ENCODE measurements at regions not wholly inside any gene's neighbourhood (a gene's known extent, or its start where the extent isn't known, plus 50 kb on each side); places are given as distances from the start of the nearest gene placed in this dataset.

DNA sequence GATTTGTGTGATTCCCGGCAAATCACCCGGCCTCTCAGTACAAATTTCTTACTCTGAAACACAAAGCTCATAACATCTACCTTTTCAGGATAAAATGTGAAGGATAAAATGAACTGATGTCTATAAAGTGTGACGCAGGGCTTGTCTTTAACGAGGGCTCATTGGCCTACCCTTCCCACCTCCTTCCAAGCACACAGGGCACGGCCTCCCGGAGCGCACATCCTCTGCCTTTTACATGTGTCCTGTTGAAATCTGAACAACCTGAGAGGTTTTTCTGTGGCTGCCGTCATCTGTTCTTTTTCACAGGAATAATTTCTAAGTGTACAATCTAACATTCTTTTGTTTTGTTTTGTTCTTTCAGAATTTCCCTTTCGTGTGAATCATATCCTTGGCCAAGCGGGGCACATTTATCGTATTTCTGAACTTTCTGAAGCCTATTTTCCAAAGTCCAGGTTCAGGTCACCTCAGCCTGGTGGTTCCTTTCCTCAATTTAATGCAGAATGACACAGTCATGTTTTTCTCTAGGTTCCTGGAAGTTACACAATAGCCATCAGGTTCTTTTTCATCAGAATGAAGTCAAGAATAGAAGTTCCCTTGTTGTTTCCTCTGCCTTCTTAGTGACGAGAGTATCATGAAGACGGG lies 53.1 kb upstream of the SPRY1 start:
- H3K9me3 Mint-ChIP-seq: no peaks in the 10 kb centered on the region
- intact Hi-C loops (cut with DNase I, micrococcal nuclease): no loop called here
- H3K9me3 ChIP-seq (ENCODE audit: control insufficient read depth in 1 of 2, insufficient read depth in 1 of 2, low read length in 2 of 2): no peaks in the 10 kb centered on the region
- no peak overlapping the region for H3K27ac Mint-ChIP-seq
- H3K27me3 Mint-ChIP-seq: peaks cover 1% of the 10 kb centered on the region
- no peaks in the 10 kb centered on the region for H3K4me1 Mint-ChIP-seq (ENCODE audit: low read depth)
- H3K4me1 ChIP-seq (ENCODE audit: insufficient read depth, low read length): no peaks in the 10 kb centered on the region
- ChIA-PET POLR2A (no interaction called here), CTCF (no interaction called here)
- TF ChIP-seq, protein P1, sequence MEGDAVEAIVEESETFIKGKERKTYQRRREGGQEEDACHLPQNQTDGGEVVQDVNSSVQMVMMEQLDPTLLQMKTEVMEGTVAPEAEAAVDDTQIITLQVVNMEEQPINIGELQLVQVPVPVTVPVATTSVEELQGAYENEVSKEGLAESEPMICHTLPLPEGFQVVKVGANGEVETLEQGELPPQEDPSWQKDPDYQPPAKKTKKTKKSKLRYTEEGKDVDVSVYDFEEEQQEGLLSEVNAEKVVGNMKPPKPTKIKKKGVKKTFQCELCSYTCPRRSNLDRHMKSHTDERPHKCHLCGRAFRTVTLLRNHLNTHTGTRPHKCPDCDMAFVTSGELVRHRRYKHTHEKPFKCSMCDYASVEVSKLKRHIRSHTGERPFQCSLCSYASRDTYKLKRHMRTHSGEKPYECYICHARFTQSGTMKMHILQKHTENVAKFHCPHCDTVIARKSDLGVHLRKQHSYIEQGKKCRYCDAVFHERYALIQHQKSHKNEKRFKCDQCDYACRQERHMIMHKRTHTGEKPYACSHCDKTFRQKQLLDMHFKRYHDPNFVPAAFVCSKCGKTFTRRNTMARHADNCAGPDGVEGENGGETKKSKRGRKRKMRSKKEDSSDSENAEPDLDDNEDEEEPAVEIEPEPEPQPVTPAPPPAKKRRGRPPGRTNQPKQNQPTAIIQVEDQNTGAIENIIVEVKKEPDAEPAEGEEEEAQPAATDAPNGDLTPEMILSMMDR (IDR thresholded peaks at IDR 0.05): no peak
- H3K27me3 ChIP-seq (ENCODE audit: control insufficient read depth in 1 of 2, insufficient read depth in 2 of 2, low read length in 2 of 2): peaks cover 0 to 10% of the 10 kb centered on the region in 2 experiments
- H3K36me3 Mint-ChIP-seq (ENCODE audit: low read depth): no peaks in the 10 kb centered on the region
- DNase-seq: no peak
- ATAC-seq (ENCODE audit: poor library complexity): no peak
- no peak overlapping the region for H3K27ac ChIP-seq (ENCODE audit: low read depth in 1 of 2, low read length in 2 of 2)
- H3K36me3 ChIP-seq (ENCODE audit: insufficient read depth, low read length): no peaks in the 10 kb centered on the region
- no peak overlapping the region for H3K4me3 ChIP-seq (ENCODE audit: low read length)
- H3K4me3 Mint-ChIP-seq: no peak overlapping the region

DNA sequence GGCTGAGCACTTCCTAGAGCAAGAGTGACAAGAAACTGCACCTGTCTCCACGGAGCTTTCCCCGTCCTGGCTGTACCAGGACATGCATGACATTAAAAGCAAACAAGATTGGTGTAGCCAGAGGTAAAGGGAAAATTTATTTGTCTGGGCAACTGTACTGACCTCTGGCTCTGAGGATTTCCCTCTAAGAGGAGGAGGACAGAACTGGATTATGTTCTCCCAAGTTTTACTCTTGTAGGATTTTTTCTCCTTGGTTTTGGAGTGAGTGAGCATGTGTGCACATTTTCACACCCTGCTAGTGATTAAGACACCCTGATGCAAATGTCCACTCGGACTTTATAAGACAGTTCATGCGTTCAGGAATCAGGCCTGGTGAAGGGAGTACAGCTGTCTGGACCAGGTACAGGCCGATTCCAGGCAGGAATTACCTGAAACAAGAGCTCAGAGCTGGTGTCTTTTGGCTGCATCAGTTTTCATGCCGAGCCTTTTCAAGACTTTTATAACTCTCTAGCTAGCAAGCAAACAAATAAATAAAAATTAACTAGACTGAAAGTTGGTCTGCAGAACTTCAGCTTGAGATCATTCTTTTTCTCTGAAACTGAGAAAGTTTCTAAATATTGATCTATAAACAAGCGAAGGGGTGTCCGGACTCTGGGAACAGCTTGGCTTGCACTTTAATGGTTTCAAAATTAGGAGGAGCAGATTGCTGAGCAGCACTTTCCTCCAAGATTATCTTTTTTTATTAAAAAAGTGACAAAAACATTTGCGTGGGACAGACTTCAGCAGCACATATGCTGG lies 51.3 kb upstream of the SPRY1 start:
- H3K4me3 Mint-ChIP-seq: no peak overlapping the region

DNA sequence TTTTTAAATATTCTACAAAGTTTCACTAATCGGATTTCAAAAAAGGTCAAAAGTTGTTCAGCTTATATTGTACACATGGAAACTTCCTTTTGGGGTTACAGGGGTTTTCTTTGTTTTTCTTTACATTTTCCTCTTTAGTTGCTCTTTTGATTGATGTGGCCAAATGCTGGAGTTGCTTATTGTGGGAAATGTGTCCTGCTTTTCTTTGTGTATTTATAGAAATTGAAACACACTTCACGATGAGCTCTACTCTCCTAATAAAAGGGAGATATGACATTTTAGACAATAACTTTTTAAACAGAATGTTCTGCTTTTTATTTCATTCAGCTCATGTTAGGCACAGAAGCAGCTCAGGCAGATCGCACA lies 50.7 kb upstream of the SPRY1 start:
- intact Hi-C loops (cut with DNase I, micrococcal nuclease): no loop called here
- Mint-ChIP-seq H3K27ac (no peak overlapping the region), H3K27me3 (no peaks in the 10 kb centered on the region), H3K4me3 (no peak overlapping the region), H3K4me1 (ENCODE audit: low read depth) (no peaks in the 10 kb centered on the region), H3K36me3 (ENCODE audit: low read depth) (no peaks in the 10 kb centered on the region), H3K9me3 (no peaks in the 10 kb centered on the region)
- H3K36me3 ChIP-seq (ENCODE audit: insufficient read depth, low read length): no peaks in the 10 kb centered on the region
- TF ChIP-seq, protein P1 (IDR thresholded peaks at IDR 0.05): no peak
- DNase-seq (no peak), ATAC-seq (ENCODE audit: poor library complexity) (no peak)
- H3K9me3 ChIP-seq (ENCODE audit: control insufficient read depth in 1 of 2, insufficient read depth in 1 of 2, low read length in 2 of 2): no peaks in the 10 kb centered on the region
- H3K4me3 ChIP-seq (ENCODE audit: low read length): no peak overlapping the region
- no peak overlapping the region for H3K27ac ChIP-seq (ENCODE audit: low read depth in 1 of 2, low read length in 2 of 2)
- H3K27me3 ChIP-seq (ENCODE audit: control insufficient read depth in 1 of 2, insufficient read depth in 2 of 2, low read length in 2 of 2): peaks cover 0 to 16% of the 10 kb centered on the region in 2 experiments
- ChIA-PET POLR2A (no interaction called here), CTCF (no interaction called here)
- no peaks in the 10 kb centered on the region for H3K4me1 ChIP-seq (ENCODE audit: insufficient read depth, low read length)

More for the DNA sequence above, 51.3 kb upstream of the SPRY1 start:
- Histone ChIP-seq H3K27ac (ENCODE audit: low read depth in 1 of 2, low read length in 2 of 2) (no peak overlapping the region), H3K36me3 (ENCODE audit: insufficient read depth, low read length) (no peaks in the 10 kb centered on the region), H3K4me3 (ENCODE audit: low read length) (no peak overlapping the region), H3K4me1 (ENCODE audit: insufficient read depth, low read length) (no peaks in the 10 kb centered on the region), H3K9me3 (ENCODE audit: control insufficient read depth in 1 of 2, insufficient read depth in 1 of 2, low read length in 2 of 2) (no peaks in the 10 kb centered on the region), H3K27me3 (ENCODE audit: control insufficient read depth in 1 of 2, insufficient read depth in 2 of 2, low read length in 2 of 2) (peaks cover 0 to 16% of the 10 kb centered on the region in 2 experiments)
- ChIA-PET POLR2A (no interaction called here), CTCF (no interaction called here)
- DNase-seq (no peak), ATAC-seq (ENCODE audit: poor library complexity) (no peak)
- Mint-ChIP-seq H3K36me3 (ENCODE audit: low read depth) (no peaks in the 10 kb centered on the region), H3K27ac (no peak overlapping the region), H3K4me1 (ENCODE audit: low read depth) (no peaks in the 10 kb centered on the region), H3K9me3 (no peaks in the 10 kb centered on the region), H3K27me3 (no peaks in the 10 kb centered on the region)
- TF ChIP-seq, protein P1 (IDR thresholded peaks at IDR 0.05): no peak
- intact Hi-C loops (cut with DNase I, micrococcal nuclease): no loop called here
